Neural cell (in vitro differentiated cells): ENCODE measurements at regions not wholly inside any gene's neighbourhood (a gene's known extent, or its start where the extent isn't known, plus 50 kb on each side); places are given as distances from the start of the nearest gene placed in this dataset.

Experiments used
- H2AFZ ChIP-seq: fragments of 200-600, 300-800 bp; sonication (generic), shearing (Covaris generic); 2 replicates; pipeline ENCODE4 v1.6.0; 2014; ENCODE audit warnings: low read depth, mild to moderate bottlenecking, antibody characterized with exemption, low read length, moderate library complexity
- H3F3A ChIP-seq: fragments of 200-600 bp; shearing (Covaris generic); 2 replicates; pipeline ENCODE4 v1.6.1; 2016; ENCODE audit warnings: mild to moderate bottlenecking, moderate library complexity, mixed read lengths, antibody characterized with exemption, low read length; ENCODE audit not compliant: insufficient read depth, poor library complexity, severe bottlenecking
- H3K27ac ChIP-seq: fragments of 200-600, 300-800 bp; sonication (generic), shearing (Covaris generic); 2 replicates; pipeline ENCODE4 v1.5.1; 2014; ENCODE audit warnings: mild to moderate bottlenecking, low read length, moderate library complexity
- H3K27me3 ChIP-seq: fragments of 300-800, 200-600 bp; sonication (generic), shearing (Covaris generic); 2 replicates; pipeline ENCODE4 v1.6.0; 2014; ENCODE audit warnings: mild to moderate bottlenecking, low read depth, low read length, moderate library complexity; ENCODE audit not compliant: insufficient read depth
- H3K36me3 ChIP-seq: fragments of 300-800, 200-600 bp; sonication (generic), shearing (Covaris generic); 2 replicates; pipeline ENCODE4 v1.5.1; 2014; ENCODE audit warnings: mild to moderate bottlenecking, antibody characterized with exemption, low read length, moderate library complexity; ENCODE audit not compliant: insufficient read depth
- H3K4me2 ChIP-seq: fragments of 300-800, 200-600 bp; sonication (generic), shearing (Covaris generic); 2 replicates; pipeline ENCODE4 v1.6.0; 2014; ENCODE audit warnings: mild to moderate bottlenecking, low read length
- H3K4me3 ChIP-seq: fragments of 300-800, 200-600 bp; sonication (generic), shearing (Covaris generic); 2 replicates; pipeline ENCODE4 v1.5.1; 2014; ENCODE audit warnings: mild to moderate bottlenecking, low read length, moderate library complexity
- H3K79me2 ChIP-seq: fragments of 200-600 bp; shearing (Covaris generic); replicated peaks from 2 replicates; pipeline ENCODE4 v1.6.0; 2014; ENCODE audit warnings: mild to moderate bottlenecking, low read length, moderate library complexity; ENCODE audit not compliant: insufficient read depth
- H3K9ac ChIP-seq: fragments of 300-800, 200-600 bp; sonication (generic), shearing (Covaris generic); 2 replicates; pipeline ENCODE4 v1.6.1; 2016; ENCODE audit warnings: mild to moderate bottlenecking, low read length, mixed read lengths
- H3K9me2 ChIP-seq: fragments of 200-600 bp; shearing (Covaris generic); 2 replicates; pipeline ENCODE4 v1.6.1; 2016; ENCODE audit warnings: mild to moderate bottlenecking, low read length, mixed read lengths; ENCODE audit not compliant: insufficient read depth
- H3K9me3 ChIP-seq: fragments of 200-600, 300-800 bp; sonication (generic), shearing (Covaris generic); 2 replicates; pipeline ENCODE4 v1.6.1; 2016; ENCODE audit warnings: mild to moderate bottlenecking, mixed run types, low read length, moderate library complexity, mixed read lengths
- H4K20me1 ChIP-seq: fragments of 200-600 bp; shearing (Covaris generic); 2 replicates; pipeline ENCODE4 v1.6.1; 2016; ENCODE audit warnings: mild to moderate bottlenecking, mixed run types; ENCODE audit not compliant: insufficient read depth
- EP300 ChIP-seq: fragments of 450-650 bp; conservative IDR thresholded peaks from 2 replicates; pipeline ENCODE4 v1.6.1; 2014; ENCODE audit warnings: antibody characterized with exemption, mild to moderate bottlenecking, moderate library complexity; ENCODE audit not compliant: poor library complexity, severe bottlenecking
- EZH2 ChIP-seq: fragments of 200-600, 300-800 bp; shearing (Covaris generic), sonication (generic); IDR thresholded peaks from 2 replicates; pipeline ENCODE4 v1.6.1; 2014; ENCODE audit warnings: antibody characterized with exemption, low read length, borderline replicate concordance, mild to moderate bottlenecking; ENCODE audit not compliant: insufficient read depth, poor library complexity, severe bottlenecking
- MXI1 ChIP-seq: fragments of 450-650 bp; conservative IDR thresholded peaks from 2 replicates; pipeline ENCODE4 v1.6.1; 2014; ENCODE audit warnings: antibody characterized with exemption, mild to moderate bottlenecking; ENCODE audit not compliant: poor library complexity, severe bottlenecking
- POLR2AphosphoS5 ChIP-seq: IDR thresholded peaks from 2 replicates; pipeline ENCODE4 v1.6.1; 2012
- RAD21 ChIP-seq: fragments of 450-650 bp; conservative IDR thresholded peaks from 2 replicates; pipeline ENCODE4 v1.6.1; 2014; ENCODE audit warnings: antibody characterized with exemption, mild to moderate bottlenecking, moderate library complexity
- SMC3 ChIP-seq: fragments of 450-650 bp; conservative IDR thresholded peaks from 2 replicates; pipeline ENCODE4 v1.6.1; 2014; ENCODE audit warnings: antibody characterized with exemption, mild to moderate bottlenecking, moderate library complexity; ENCODE audit not compliant: poor library complexity
- TAF1 ChIP-seq: IDR thresholded peaks from 2 replicates; pipeline ENCODE4 v1.6.1; 2012; ENCODE audit warnings: low read depth
- TF ChIP-seq, protein P1 (sequence below): IDR thresholded peaks from 2 replicates; pipeline ENCODE4 v1.6.1; 2012; ENCODE audit warnings: borderline replicate concordance
- TF ChIP-seq, protein P2 (sequence below): fragments of 450-650 bp; IDR thresholded peaks from 2 replicates; pipeline ENCODE4 v1.5.1; 2014; ENCODE audit warnings: antibody characterized with exemption, mild to moderate bottlenecking, moderate library complexity; ENCODE audit not compliant: poor library complexity, severe bottlenecking

- H3K36me3 ChIP-seq, result no peaks in the 10 kb centered on the region
- no peak overlapping the region for H3K9ac ChIP-seq
- no peak overlapping the region for H3K4me2 ChIP-seq
- TF ChIP-seq TAF1 (no peak), POLR2AphosphoS5 (no peak), MXI1 (no peak)
- TF ChIP-seq, protein P1, sequence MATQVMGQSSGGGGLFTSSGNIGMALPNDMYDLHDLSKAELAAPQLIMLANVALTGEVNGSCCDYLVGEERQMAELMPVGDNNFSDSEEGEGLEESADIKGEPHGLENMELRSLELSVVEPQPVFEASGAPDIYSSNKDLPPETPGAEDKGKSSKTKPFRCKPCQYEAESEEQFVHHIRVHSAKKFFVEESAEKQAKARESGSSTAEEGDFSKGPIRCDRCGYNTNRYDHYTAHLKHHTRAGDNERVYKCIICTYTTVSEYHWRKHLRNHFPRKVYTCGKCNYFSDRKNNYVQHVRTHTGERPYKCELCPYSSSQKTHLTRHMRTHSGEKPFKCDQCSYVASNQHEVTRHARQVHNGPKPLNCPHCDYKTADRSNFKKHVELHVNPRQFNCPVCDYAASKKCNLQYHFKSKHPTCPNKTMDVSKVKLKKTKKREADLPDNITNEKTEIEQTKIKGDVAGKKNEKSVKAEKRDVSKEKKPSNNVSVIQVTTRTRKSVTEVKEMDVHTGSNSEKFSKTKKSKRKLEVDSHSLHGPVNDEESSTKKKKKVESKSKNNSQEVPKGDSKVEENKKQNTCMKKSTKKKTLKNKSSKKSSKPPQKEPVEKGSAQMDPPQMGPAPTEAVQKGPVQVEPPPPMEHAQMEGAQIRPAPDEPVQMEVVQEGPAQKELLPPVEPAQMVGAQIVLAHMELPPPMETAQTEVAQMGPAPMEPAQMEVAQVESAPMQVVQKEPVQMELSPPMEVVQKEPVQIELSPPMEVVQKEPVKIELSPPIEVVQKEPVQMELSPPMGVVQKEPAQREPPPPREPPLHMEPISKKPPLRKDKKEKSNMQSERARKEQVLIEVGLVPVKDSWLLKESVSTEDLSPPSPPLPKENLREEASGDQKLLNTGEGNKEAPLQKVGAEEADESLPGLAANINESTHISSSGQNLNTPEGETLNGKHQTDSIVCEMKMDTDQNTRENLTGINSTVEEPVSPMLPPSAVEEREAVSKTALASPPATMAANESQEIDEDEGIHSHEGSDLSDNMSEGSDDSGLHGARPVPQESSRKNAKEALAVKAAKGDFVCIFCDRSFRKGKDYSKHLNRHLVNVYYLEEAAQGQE, result no peak
- no peak overlapping the region for H3K27ac ChIP-seq
- no peaks in the 10 kb centered on the region for H3K9me3 ChIP-seq
- no peak overlapping the region for H3K4me3 ChIP-seq
- no peaks in the 10 kb centered on the region for H4K20me1 ChIP-seq
- H2AFZ ChIP-seq, result no peak overlapping the region
- no peaks in the 10 kb centered on the region for H3K27me3 ChIP-seq
- no peaks in the 10 kb centered on the region for H3K79me2 ChIP-seq
- no peaks in the 10 kb centered on the region for H3K9me2 ChIP-seq
- no peaks in the 10 kb centered on the region for H3F3A ChIP-seq
Measured at GRCh38 chr16:51635181-51635580, 484.1 kb upstream of the SALL1 start.

- no peak overlapping the region for H2AFZ ChIP-seq
- no peaks in the 10 kb centered on the region for H3K27me3 ChIP-seq
- TF ChIP-seq SMC3, result no peak
- no peaks in the 10 kb centered on the region for H3K9me2 ChIP-seq
- H3K9me3 ChIP-seq, result no peaks in the 10 kb centered on the region
- H3K79me2 ChIP-seq, result no peaks in the 10 kb centered on the region
- H3F3A ChIP-seq, result no peaks in the 10 kb centered on the region
- no peak overlapping the region for H3K9ac ChIP-seq
- H4K20me1 ChIP-seq, result no peaks in the 10 kb centered on the region
- H3K4me2 ChIP-seq, result no peak overlapping the region
- no peak overlapping the region for H3K4me3 ChIP-seq
- H3K27ac ChIP-seq, result no peak overlapping the region
- H3K36me3 ChIP-seq, result no peaks in the 10 kb centered on the region
Measured at GRCh38 chr16:51630076-51630475, 479.0 kb upstream of the SALL1 start.

DNA sequence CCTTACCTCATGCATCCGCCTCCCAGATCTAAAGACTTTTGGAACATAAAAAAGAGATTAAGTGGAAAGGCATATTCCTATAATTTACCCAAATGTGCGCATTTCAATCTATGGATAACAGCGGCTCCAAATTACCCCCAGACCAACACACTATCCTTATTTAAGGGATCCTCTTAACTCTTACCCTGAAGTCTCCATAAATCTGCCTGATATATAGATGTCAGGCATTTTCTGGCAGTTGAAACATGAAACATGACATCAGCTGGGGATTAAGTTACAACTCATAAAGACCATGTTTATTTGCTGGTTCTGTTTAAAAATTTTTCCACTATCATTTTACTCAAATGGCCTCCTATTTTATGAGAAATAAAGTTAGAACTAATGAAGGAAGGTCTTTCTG lies 478.5 kb upstream of the SALL1 start:
- Histone ChIP-seq H3K4me2 (no peak overlapping the region), H2AFZ (no peak overlapping the region), H3K9ac (no peak overlapping the region), H3K27me3 (no peaks in the 10 kb centered on the region), H3K4me3 (no peak overlapping the region), H3K9me2 (no peaks in the 10 kb centered on the region), H3K79me2 (no peaks in the 10 kb centered on the region), H3K27ac (no peak overlapping the region), H3K36me3 (no peaks in the 10 kb centered on the region), H4K20me1 (no peaks in the 10 kb centered on the region), H3F3A (no peaks in the 10 kb centered on the region), H3K9me3 (no peaks in the 10 kb centered on the region)
- TF ChIP-seq TAF1, result no peak
- no peak for TF ChIP-seq POLR2AphosphoS5
- TF ChIP-seq EP300, result no peak
- TF ChIP-seq, protein P2, sequence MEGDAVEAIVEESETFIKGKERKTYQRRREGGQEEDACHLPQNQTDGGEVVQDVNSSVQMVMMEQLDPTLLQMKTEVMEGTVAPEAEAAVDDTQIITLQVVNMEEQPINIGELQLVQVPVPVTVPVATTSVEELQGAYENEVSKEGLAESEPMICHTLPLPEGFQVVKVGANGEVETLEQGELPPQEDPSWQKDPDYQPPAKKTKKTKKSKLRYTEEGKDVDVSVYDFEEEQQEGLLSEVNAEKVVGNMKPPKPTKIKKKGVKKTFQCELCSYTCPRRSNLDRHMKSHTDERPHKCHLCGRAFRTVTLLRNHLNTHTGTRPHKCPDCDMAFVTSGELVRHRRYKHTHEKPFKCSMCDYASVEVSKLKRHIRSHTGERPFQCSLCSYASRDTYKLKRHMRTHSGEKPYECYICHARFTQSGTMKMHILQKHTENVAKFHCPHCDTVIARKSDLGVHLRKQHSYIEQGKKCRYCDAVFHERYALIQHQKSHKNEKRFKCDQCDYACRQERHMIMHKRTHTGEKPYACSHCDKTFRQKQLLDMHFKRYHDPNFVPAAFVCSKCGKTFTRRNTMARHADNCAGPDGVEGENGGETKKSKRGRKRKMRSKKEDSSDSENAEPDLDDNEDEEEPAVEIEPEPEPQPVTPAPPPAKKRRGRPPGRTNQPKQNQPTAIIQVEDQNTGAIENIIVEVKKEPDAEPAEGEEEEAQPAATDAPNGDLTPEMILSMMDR, result no peak
- no peak for TF ChIP-seq RAD21
- TF ChIP-seq, protein P1, result no peak
- TF ChIP-seq EZH2, result no peak
